ENCODE measurements at regions not wholly inside any gene's neighbourhood (a gene's known extent, or its start where the extent isn't known, plus 50 kb on each side); places are given as distances from the start of the nearest gene placed in this dataset.
"Not testable (repeated sequence)": the region's sequence is repeated elsewhere in the genome, so short reads cannot be mapped to it uniquely, and the experiment has no call there.

GRCh38 chr12:65733643-65734042, 90.6 kb upstream of the HMGA2 start:
- not testable (repeated sequence) for TF ChIP-seq CTCF (conservative IDR thresholded peaks at IDR 0.05; ENCODE audit: low read depth, low read length); EZH2 (IDR thresholded peaks at IDR 0.05; ENCODE audit: low read length, unreplicated experiment); EZH2phosphoT487 (IDR thresholded peaks at IDR 0.05; ENCODE audit: borderline replicate concordance, low read length)
